GM23338 (cell line): ENCODE measurements at regions not wholly inside any gene's neighbourhood (a gene's known extent, or its start where the extent isn't known, plus 50 kb on each side); places are given as distances from the start of the nearest gene placed in this dataset.
A peak's percentile ranks its signal among the peaks of the same experiment; 100 is the strongest.

ENCODE experiments used
- ATAC-seq: fragments of 200-7000 bp; cut with Tn5 transposase; 3 replicates; pipeline ENCODE4 v1.9.1; 2020
- DNase-seq: peaks from one replicate; pipeline ENCODE4 v3.0.0-alpha.2; 2015; ENCODE audit warnings: low spot score
- H2AFZ ChIP-seq: fragments of 200-600 bp; sonication (generic); 2 replicates; pipeline ENCODE4 v1.8.0; 2016; ENCODE audit warnings: antibody characterized with exemption, mild to moderate bottlenecking, moderate library complexity
- H3F3A ChIP-seq: fragments of 200-600 bp; sonication (generic); replicated peaks from 2 replicates; pipeline ENCODE4 v1.8.0; 2017; ENCODE audit warnings: antibody characterized with exemption, mixed run types, low read depth
- H3K27ac ChIP-seq: fragments of 200-600 bp; sonication (generic); 2 replicates; pipeline ENCODE4 v1.6.1; 2016; ENCODE audit warnings: low read depth
- H3K27me3 ChIP-seq: fragments of 200-600 bp; sonication (generic); 2 replicates; pipeline ENCODE4 v1.8.0; 2016; ENCODE audit warnings: mild to moderate bottlenecking, mixed run types, moderate library complexity; ENCODE audit not compliant: insufficient read depth
- H3K36me3 ChIP-seq: fragments of 200-600 bp; sonication (generic); 2 replicates; pipeline ENCODE4 v1.8.0; 2016; ENCODE audit warnings: mild to moderate bottlenecking; ENCODE audit not compliant: insufficient read depth
- H3K4me1 ChIP-seq: fragments of 200-600 bp; sonication (generic); 2 replicates; pipeline ENCODE4 v1.8.0; 2016; ENCODE audit warnings: mild to moderate bottlenecking, moderate library complexity; ENCODE audit not compliant: insufficient read depth
- H3K4me2 ChIP-seq: fragments of 200-600 bp; sonication (generic); 2 replicates; pipeline ENCODE4 v1.7.1; 2017; ENCODE audit warnings: mixed run types
- H3K4me3 ChIP-seq: fragments of 200-600 bp; sonication (generic); 2 replicates; pipeline ENCODE4 v1.6.1; 2016; ENCODE audit warnings: mixed run types
- H3K79me2 ChIP-seq: fragments of 200-600 bp; sonication (generic); replicated peaks from 2 replicates; pipeline ENCODE4 v1.8.0; 2017; ENCODE audit warnings: mild to moderate bottlenecking; ENCODE audit not compliant: insufficient read depth
- H3K9me2 ChIP-seq: fragments of 200-600 bp; sonication (generic); 2 replicates; pipeline ENCODE4 v1.8.0; 2017; ENCODE audit not compliant: insufficient read depth
- H4K20me1 ChIP-seq: fragments of 200-600 bp; sonication (generic); replicated peaks from 2 replicates; pipeline ENCODE4 v1.8.0; 2017; ENCODE audit warnings: mild to moderate bottlenecking; ENCODE audit not compliant: insufficient read depth
- H3K27ac Mint-ChIP-seq: 2 replicates; pipeline ENCODE4 v1.8.0; 2020; ENCODE audit warnings: inconsistent platforms, mild to moderate bottlenecking, moderate library complexity, mixed read lengths
- H3K27me3 Mint-ChIP-seq: 3 replicates; pipeline ENCODE4 v1.8.0; 2022; ENCODE audit warnings: low read depth, mild to moderate bottlenecking, moderate library complexity, mixed read lengths, inconsistent platforms; ENCODE audit not compliant: insufficient read depth, poor library complexity
- H3K36me3 Mint-ChIP-seq: 3 replicates; pipeline ENCODE4 v1.8.0; 2021; ENCODE audit warnings: low read depth, mild to moderate bottlenecking, inconsistent platforms, moderate library complexity, mixed read lengths
- H3K4me1 Mint-ChIP-seq: 3 replicates; pipeline ENCODE4 v1.8.0; 2020; ENCODE audit warnings: mild to moderate bottlenecking, inconsistent platforms, mixed read lengths
- H3K4me3 Mint-ChIP-seq: 3 replicates; pipeline ENCODE4 v1.8.0; 2021; ENCODE audit warnings: moderate library complexity, mild to moderate bottlenecking, inconsistent platforms, mixed read lengths
- H3K9me3 Mint-ChIP-seq: 3 replicates; pipeline ENCODE4 v1.8.0; 2020; ENCODE audit warnings: moderate library complexity, mild to moderate bottlenecking, inconsistent platforms, mixed read lengths
- CTCF ChIP-seq, 2 experiments: fragments of 200-600 bp in 1 of 2; sonication (generic) in 1 of 2; conservative IDR thresholded peaks; 2 replicates each; pipeline versions ENCODE4 v1.5.1 to v1.6.1; 2016 to 2017; ENCODE audit warnings: antibody characterized with exemption in 2 of 2, low read depth in 2 of 2, mild to moderate bottlenecking in 2 of 2, moderate library complexity in 1 of 2
- ETS1 ChIP-seq: IDR thresholded peaks from 2 replicates; pipeline ENCODE4 v1.6.1; 2016; ENCODE audit warnings: antibody characterized with exemption
- EZH2 ChIP-seq: fragments of 200-600 bp; sonication (generic); IDR thresholded peaks from one replicate; pipeline ENCODE4 v1.8.0; 2017; ENCODE audit warnings: antibody characterized with exemption, mild to moderate bottlenecking, low read depth; ENCODE audit not compliant: unreplicated experiment
- EZH2phosphoT487 ChIP-seq: fragments of 200-600 bp; sonication (generic); IDR thresholded peaks from one replicate; pipeline ENCODE4 v1.8.1; 2018; ENCODE audit warnings: antibody characterized with exemption; ENCODE audit not compliant: unreplicated experiment
- JUNB ChIP-seq: IDR thresholded peaks from one replicate; pipeline ENCODE4 v1.6.1; 2016; ENCODE audit warnings: antibody characterized with exemption; ENCODE audit not compliant: unreplicated experiment
- ZNF114 ChIP-seq: fragments of 250-450 bp; sonication (Bioruptor Pico); IDR thresholded peaks from 2 replicates; pipeline ENCODE4 v1.5.0; 2020; ENCODE audit warnings: mild to moderate bottlenecking, moderate library complexity
- ZNF331 ChIP-seq: fragments of 250-450 bp; sonication (Bioruptor Pico); IDR thresholded peaks from 2 replicates; pipeline ENCODE4 v1.5.0; 2020; ENCODE audit warnings: low read depth, mild to moderate bottlenecking, moderate library complexity
- ZNF462 ChIP-seq: fragments of 250-450 bp; sonication (Bioruptor Pico); IDR thresholded peaks from 2 replicates; pipeline ENCODE4 v1.5.0; 2020; ENCODE audit warnings: mild to moderate bottlenecking, moderate library complexity

DNA sequence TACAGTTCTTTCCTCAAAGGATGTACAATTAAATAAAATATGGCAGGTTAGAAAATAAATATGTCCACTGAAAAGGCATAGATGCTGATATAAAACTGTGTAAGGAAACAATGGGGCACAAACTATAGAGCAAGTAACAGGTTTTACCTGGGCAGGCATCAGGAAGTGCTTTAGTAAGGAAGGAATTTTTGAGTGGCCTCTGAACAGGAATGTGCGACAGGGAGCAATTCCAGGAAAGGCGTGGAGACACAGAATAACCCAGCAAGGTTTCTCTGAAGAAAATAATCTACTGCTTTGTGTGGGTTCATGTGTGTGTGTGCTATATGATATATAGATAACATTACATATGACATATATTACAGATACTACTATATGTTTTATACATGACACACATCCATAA is 128.4 kb downstream of the RGS21 start (continued):
- TF ChIP-seq ZNF462 (CRISPR knock-in tag) (no peak), CTCF (conservative IDR thresholded peaks at IDR 0.05; ENCODE audit: low read depth in 2 of 2) (no peak), ETS1 (no peak), JUNB (no peak), ZNF114 (CRISPR knock-in tag) (no peak), ZNF331 (CRISPR knock-in tag) (no peak)

GRCh38 chr1:192445839-192446489 is 129.2 kb downstream of the RGS21 start:
- H3K27me3 ChIP-seq: no peaks in the 10 kb centered on the region
- Mint-ChIP-seq H3K4me3 (no peak overlapping the region), H3K4me1 (peaks cover 13% of the 10 kb centered on the region), H3K27ac (no peak overlapping the region), H3K9me3 (no peaks in the 10 kb centered on the region), H3K27me3 (no peaks in the 10 kb centered on the region), H3K36me3 (no peaks in the 10 kb centered on the region)
- no peak overlapping the region for H3K4me3 ChIP-seq
- H3K27ac ChIP-seq: no peak overlapping the region
- no peaks in the 10 kb centered on the region for H3K36me3 ChIP-seq
- H2AFZ ChIP-seq: no peak overlapping the region
- TF ChIP-seq ZNF114 (CRISPR knock-in tag) (no peak), CTCF (conservative IDR thresholded peaks at IDR 0.05; ENCODE audit: low read depth in 2 of 2) (peak in 1 of 2 experiments; percentile 97; a peak in 3 of 4 replicates), EZH2 (no peak), EZH2phosphoT487 (no peak)
- ATAC-seq (no peak), DNase-seq (peak; percentile 56)
- no peaks in the 10 kb centered on the region for H3F3A ChIP-seq
- no peaks in the 10 kb centered on the region for H3K9me2 ChIP-seq
- no peaks in the 10 kb centered on the region for H4K20me1 ChIP-seq
- H3K79me2 ChIP-seq: no peaks in the 10 kb centered on the region
- no peak overlapping the region for H3K4me2 ChIP-seq
- peaks cover 5% of the 10 kb centered on the region; the same call in 1 of the 2 replicates for H3K4me1 ChIP-seq
